ENCODE measurements at regions not wholly inside any gene's neighbourhood (a gene's known extent, or its start where the extent isn't known, plus 50 kb on each side); places are given as distances from the start of the nearest gene placed in this dataset.

DNA sequence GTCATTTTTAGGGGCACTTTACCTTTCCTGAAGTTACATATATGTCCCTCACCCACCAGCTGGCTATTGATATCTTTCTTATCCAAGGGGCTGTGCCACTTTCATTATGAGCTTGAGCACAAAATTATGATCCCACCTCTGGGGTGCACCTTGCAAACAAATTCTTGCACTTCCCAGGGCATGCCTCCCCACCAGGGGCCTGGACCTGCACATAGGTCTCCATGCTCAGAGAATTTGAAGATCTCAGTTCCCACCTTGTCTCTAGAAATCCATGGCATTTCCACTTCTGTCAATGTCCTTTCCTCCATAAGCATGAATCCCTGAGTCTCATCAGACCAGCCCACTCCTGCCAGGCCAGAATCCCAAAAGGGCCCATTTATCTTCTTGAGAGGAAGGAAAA lies 449.1 kb upstream of the REG3G start:
- no peak for TF ChIP-seq CTCF (IDR thresholded peaks at IDR 0.05)
- no peak overlapping the region for H3K4me3 ChIP-seq

DNA sequence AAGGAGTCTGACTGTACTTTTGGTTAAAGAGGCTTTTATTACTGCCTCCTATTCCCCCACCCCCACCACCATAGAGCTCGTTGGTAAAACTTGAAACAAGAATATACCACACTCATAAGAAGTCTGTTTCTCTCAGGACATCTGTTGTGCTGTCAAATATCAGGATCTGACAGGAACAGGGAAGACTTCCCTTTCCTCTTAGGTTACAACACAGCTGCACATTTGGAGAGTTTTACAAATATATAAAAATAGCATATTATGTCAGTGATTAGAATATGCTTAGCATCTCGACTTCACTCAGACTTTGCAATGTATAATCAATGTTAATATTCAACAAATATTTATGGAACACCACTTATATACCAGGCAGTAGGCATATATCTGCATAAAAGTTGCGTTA lies 439.6 kb upstream of the REG3G start:
- Histone ChIP-seq H3K27me3 (no peaks in the 10 kb centered on the region), H3K4me3 (no peak overlapping the region), H3K36me3 (no peaks in the 10 kb centered on the region), H3K4me1 (no peaks in the 10 kb centered on the region), H3K9me3 (no peaks in the 10 kb centered on the region), H3K27ac (no peak overlapping the region)
- no peak for DNase-seq (ENCODE audit: low spot score)
- no peak for TF ChIP-seq CTCF (IDR thresholded peaks at IDR 0.05)

More for the DNA sequence above, 449.1 kb upstream of the REG3G start:
- Histone ChIP-seq H3K27ac (no peak overlapping the region), H3K27me3 (no peaks in the 10 kb centered on the region), H3K9me3 (no peaks in the 10 kb centered on the region), H3K36me3 (no peaks in the 10 kb centered on the region), H3K4me1 (no peaks in the 10 kb centered on the region)
- DNase-seq (ENCODE audit: low spot score): no peak

DNA sequence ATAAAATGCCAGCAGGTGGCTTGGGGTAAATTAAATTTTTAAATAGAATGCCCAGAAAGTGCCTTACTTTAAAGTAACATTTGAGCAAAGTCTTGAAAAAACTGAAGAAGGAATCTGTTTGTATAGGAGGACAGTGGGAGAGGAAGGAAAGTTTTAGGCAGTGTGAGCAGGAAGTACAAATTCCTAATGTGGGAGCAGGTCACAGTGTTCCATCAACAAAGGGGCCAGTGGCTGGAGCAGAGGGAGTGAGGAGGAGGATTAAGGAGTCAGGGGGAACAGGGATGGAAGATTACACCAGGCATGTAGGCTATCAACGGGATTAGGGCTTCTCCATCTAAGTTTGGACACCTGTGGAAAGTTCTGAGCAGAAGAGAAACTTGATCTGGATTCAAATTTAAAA lies 439.2 kb upstream of the REG3G start:
- H3K27ac ChIP-seq: no peak overlapping the region
- TF ChIP-seq CTCF (IDR thresholded peaks at IDR 0.05): no peak
- H3K4me1 ChIP-seq: no peaks in the 10 kb centered on the region
- no peak overlapping the region for H3K4me3 ChIP-seq
- H3K36me3 ChIP-seq: no peaks in the 10 kb centered on the region
- H3K27me3 ChIP-seq: no peaks in the 10 kb centered on the region
- DNase-seq (ENCODE audit: low spot score): no peak
- H3K9me3 ChIP-seq: no peaks in the 10 kb centered on the region

DNA sequence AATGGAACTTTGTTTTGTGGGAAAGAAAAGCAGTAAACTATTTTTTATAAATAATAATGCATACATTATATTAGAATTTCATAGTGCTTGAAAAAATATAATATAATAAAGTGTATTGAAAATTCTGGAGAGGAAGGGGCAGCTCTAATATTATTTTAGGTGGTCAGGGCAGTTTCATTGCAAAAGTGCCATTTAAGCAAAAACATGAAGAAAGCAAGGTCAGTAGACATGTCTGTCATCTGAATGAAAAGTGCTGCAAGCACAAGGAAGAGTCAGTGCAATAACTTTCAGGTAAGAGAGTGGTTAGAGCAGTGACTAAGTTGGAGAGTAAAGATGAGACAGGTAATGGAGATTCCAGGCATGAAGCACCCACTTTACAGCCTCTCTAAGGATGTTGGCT lies 435.6 kb upstream of the REG3G start:
- no peaks in the 10 kb centered on the region for H3K9me3 ChIP-seq
- TF ChIP-seq CTCF (IDR thresholded peaks at IDR 0.05): no peak
- DNase-seq (ENCODE audit: low spot score): no peak
- no peak overlapping the region for H3K4me3 ChIP-seq
- H3K4me1 ChIP-seq: no peaks in the 10 kb centered on the region
- no peaks in the 10 kb centered on the region for H3K36me3 ChIP-seq
- H3K27me3 ChIP-seq: no peaks in the 10 kb centered on the region
- H3K27ac ChIP-seq: no peak overlapping the region

GRCh38 chr2:78592491-78592890 lies 433.0 kb upstream of the REG3G start:
- Histone ChIP-seq H3K4me3 (no peak overlapping the region), H3K9me3 (no peaks in the 10 kb centered on the region), H3K27ac (no peak overlapping the region), H3K27me3 (no peaks in the 10 kb centered on the region), H3K4me1 (no peaks in the 10 kb centered on the region), H3K36me3 (no peaks in the 10 kb centered on the region)
- DNase-seq (ENCODE audit: low spot score): no peak
- no peak for TF ChIP-seq CTCF (IDR thresholded peaks at IDR 0.05)

GRCh38 chr2:78601113-78601512 lies 424.4 kb upstream of the REG3G start:
- H3K27me3 ChIP-seq: no peaks in the 10 kb centered on the region
- H3K36me3 ChIP-seq: no peaks in the 10 kb centered on the region
- H3K4me1 ChIP-seq: no peaks in the 10 kb centered on the region
- TF ChIP-seq CTCF (IDR thresholded peaks at IDR 0.05): no peak
- no peak overlapping the region for H3K27ac ChIP-seq
- H3K9me3 ChIP-seq: no peaks in the 10 kb centered on the region
- H3K4me3 ChIP-seq: no peak overlapping the region
- no peak for DNase-seq (ENCODE audit: low spot score)

Data from right atrium auricular region (tissue), 2 donors.